Natural killer cell treated with Interleukin-12 subunit alpha and Interleukin-12 subunit beta and Interleukin-15 and Interleukin-18, amount 100 ng/mL, for 72 hours (primary cell): ENCODE measurements at regions not wholly inside any gene's neighbourhood (a gene's known extent, or its start where the extent isn't known, plus 50 kb on each side); places are given as distances from the start of the nearest gene placed in this dataset.
A peak's percentile ranks its signal among the peaks of the same experiment; 100 is the strongest.

ENCODE experiments used
- ATAC-seq, 2 donors: fragments of 150-1000 bp; cut with Tn5 transposase in 1 of 2; sonication (Bioruptor Pico), chemical (Tn5 transposase) in 1 of 2; 2 replicates each; pipeline ENCODE4 v1.10.0; 2021
- DNase-seq: peaks from one replicate; pipeline ENCODE4 v3.0.0; 2022; ENCODE audit warnings: low spot score
- H3K27ac Mint-ChIP-seq, 2 donors: 1 replicate in 1 of 2; 2 replicates in 1 of 2; pipeline ENCODE4 v1.8.0; 2022; ENCODE audit warnings: mixed read lengths in 2 of 2, mild to moderate bottlenecking in 1 of 2, moderate library complexity in 1 of 2
- H3K27me3 Mint-ChIP-seq, 2 donors: 1 replicate in 1 of 2; 2 replicates in 1 of 2; pipeline ENCODE4 v1.8.0; 2022; ENCODE audit warnings: mixed read lengths in 2 of 2
- H3K36me3 Mint-ChIP-seq: one replicate; pipeline ENCODE4 v1.8.0; 2022; ENCODE audit warnings: mixed read lengths
- H3K4me1 Mint-ChIP-seq, 2 donors: 1 replicate in 1 of 2; 2 replicates in 1 of 2; pipeline ENCODE4 v1.8.0; 2022; ENCODE audit warnings: low read depth in 2 of 2, mixed read lengths in 2 of 2, mild to moderate bottlenecking in 1 of 2
- H3K4me3 Mint-ChIP-seq: one replicate; pipeline ENCODE4 v1.8.0; 2022; ENCODE audit warnings: mixed read lengths
- H3K9me3 Mint-ChIP-seq: 2 replicates; pipeline ENCODE4 v1.8.0; 2022; ENCODE audit warnings: mixed read lengths

DNA sequence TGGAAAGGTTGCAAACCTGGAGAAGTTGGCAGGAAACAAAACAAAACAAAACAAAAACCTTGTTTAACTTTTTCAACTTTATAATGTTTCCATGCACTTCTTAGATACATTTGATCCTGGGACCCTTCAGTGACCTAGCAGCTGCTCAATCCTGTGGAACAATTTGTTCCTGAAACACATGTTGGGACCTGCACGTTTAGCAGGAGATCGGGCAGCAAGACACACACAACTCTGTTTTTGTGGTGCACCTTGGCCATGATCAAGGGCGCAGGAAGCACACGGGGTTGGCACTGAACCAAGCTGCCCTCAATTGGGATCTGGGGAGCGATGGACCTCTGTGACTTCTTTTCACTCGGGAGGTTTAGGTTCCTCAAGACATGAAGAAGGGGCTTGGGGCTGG is 268.7 kb downstream of the LOXHD1 start:
- H3K36me3 Mint-ChIP-seq: no peaks in the 10 kb centered on the region
- DNase-seq (no peak), ATAC-seq (no peak)
- H3K4me1 Mint-ChIP-seq: peaks cover 27 to 35% of the 10 kb centered on the region in 2 donors
- H3K27me3 Mint-ChIP-seq: no peaks in the 10 kb centered on the region
- no peak overlapping the region for H3K27ac Mint-ChIP-seq
- H3K4me3 Mint-ChIP-seq: no peak overlapping the region
- no peaks in the 10 kb centered on the region for H3K9me3 Mint-ChIP-seq

DNA sequence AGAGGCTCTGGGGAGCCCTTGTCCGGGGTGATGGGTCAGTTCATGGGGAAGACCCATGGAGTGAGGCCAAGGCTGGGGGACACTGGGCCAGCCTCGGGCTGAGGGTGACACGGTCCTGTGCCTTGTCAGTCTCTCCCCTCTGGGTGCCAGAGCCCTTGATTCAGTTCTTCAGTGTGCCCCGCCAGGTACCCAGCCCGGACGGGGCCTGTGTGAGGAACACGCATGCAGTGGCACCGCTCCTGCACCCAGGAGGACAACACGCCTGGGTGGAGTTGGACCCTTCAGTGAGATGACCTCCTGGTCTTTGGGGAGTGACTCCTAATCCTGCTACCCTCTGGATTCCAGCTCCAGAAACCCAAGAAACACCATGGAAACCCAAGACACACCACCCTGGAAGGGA is 264.4 kb downstream of the LOXHD1 start:
- no peaks in the 10 kb centered on the region for H3K27me3 Mint-ChIP-seq
- no peak overlapping the region for H3K4me3 Mint-ChIP-seq
- no peak overlapping the region for H3K27ac Mint-ChIP-seq
- DNase-seq (no peak), ATAC-seq (no peak)
- no peaks in the 10 kb centered on the region for H3K36me3 Mint-ChIP-seq
- H3K4me1 Mint-ChIP-seq: peaks cover 32 to 38% of the 10 kb centered on the region in 2 donors
- peaks cover 3% of the 10 kb centered on the region for H3K9me3 Mint-ChIP-seq

DNA sequence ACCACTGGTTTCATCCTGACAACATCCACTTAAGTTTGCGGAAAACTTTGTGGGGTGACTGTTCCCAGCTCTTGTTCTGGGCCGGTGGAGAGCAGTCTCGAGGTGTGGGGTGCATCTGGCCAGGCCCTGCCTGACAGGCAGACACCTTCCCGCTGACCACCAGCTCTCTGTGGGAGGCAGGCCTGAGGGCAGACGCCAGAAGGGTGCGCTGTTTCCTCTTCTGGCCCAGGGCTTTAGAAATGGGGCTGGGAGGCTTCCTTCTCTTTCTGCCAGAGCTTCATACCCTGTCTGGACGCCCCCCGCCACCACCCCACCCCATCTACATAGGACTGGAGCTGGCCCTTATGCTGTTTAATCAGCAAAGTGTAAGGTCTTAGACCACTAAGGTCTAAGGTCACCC is 263.8 kb downstream of the LOXHD1 start:
- no peak for ATAC-seq

DNA sequence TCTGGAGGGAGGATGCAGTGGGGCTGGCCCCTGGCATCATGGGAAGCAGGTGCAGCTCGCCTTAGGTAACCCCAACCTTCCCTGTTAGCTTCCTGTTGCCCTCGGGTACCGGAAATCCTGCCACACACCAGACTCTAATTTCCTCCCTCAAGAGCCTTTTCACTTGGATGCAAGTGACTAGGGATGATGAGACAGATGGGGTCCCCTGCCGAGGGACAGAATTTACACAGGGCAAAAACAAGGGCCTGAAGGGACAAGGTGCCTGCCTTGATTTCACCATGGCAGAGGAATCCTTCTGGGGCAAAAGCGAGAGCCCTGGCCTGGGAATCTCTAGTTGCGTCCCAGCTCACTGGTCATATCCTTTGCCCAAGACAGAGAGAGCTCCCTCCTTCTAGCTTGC is 263.1 kb downstream of the LOXHD1 start:
- Mint-ChIP-seq H3K9me3 (peaks cover 3% of the 10 kb centered on the region), H3K4me1 (peaks cover 36 to 38% of the 10 kb centered on the region in 2 donors), H3K36me3 (no peaks in the 10 kb centered on the region), H3K4me3 (no peak overlapping the region), H3K27ac (peak overlapping the region in 1 of 2 donors; percentile 28), H3K27me3 (no peaks in the 10 kb centered on the region)
- ATAC-seq: no peak
- DNase-seq: no peak

More for the DNA sequence above, 263.8 kb downstream of the LOXHD1 start:
- Mint-ChIP-seq H3K27ac (no peak overlapping the region), H3K36me3 (no peaks in the 10 kb centered on the region), H3K4me1 (peaks cover 38 to 41% of the 10 kb centered on the region in 2 donors), H3K4me3 (no peak overlapping the region), H3K27me3 (no peaks in the 10 kb centered on the region), H3K9me3 (peaks cover 3% of the 10 kb centered on the region)
- DNase-seq: no peak

DNA sequence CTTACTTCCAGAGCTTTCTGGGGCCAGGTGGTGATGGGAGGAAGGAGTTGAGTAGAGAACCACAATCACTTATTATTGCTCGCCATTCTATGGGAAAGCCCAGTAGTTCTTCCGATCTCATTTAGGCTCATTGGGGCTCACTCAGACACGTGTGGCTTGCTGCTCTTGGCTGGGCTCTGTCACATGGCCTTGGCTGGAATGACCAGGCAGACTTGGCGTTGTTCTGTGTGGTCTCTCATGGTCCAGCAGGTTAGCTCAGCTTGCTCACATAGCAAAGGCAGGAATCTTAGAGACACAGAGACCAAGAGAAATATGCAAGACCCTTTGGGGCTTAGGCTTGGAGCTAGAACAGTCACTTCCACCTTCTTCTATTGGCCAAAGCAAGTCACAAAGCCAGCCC is 261.2 kb downstream of the LOXHD1 start:
- no peak for ATAC-seq
- peaks cover 43 to 49% of the 10 kb centered on the region in 2 donors for H3K4me1 Mint-ChIP-seq
- H3K9me3 Mint-ChIP-seq: peaks cover 3% of the 10 kb centered on the region
- peak overlapping the region; percentile 51 to 81 for H3K27ac Mint-ChIP-seq
- H3K4me3 Mint-ChIP-seq: no peak overlapping the region
- DNase-seq: no peak
- H3K27me3 Mint-ChIP-seq: no peaks in the 10 kb centered on the region
- H3K36me3 Mint-ChIP-seq: no peaks in the 10 kb centered on the region

DNA sequence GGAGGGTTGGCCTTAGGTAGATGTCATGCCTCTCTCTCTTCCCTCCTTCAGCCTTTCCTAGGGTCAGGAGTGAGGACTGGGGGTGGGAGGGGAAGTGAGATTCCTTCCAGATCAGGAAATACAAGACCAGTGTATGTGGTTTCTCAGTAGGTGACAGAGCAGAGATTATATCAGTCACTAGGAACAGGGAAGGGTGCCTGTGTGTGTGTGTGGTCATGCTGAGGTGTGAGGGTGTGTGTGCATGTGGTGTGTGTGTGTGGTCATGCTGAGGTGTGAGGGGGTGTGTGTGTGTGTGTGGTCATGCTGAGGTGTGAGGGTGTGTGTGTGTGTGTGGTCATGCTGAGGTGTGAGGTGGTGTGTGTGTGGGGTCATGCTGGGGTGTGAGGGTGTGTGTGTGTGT is 259.8 kb downstream of the LOXHD1 start:
- peak overlapping the region; percentile 10 to 51 for H3K27ac Mint-ChIP-seq
- peaks cover 43 to 59% of the 10 kb centered on the region in 2 donors for H3K4me1 Mint-ChIP-seq
- DNase-seq (no peak), ATAC-seq (peak; percentile 53 to 55)
- peaks cover 3% of the 10 kb centered on the region for H3K9me3 Mint-ChIP-seq
- H3K27me3 Mint-ChIP-seq: no peaks in the 10 kb centered on the region
- peak overlapping the region; percentile 30 for H3K4me3 Mint-ChIP-seq
- no peaks in the 10 kb centered on the region for H3K36me3 Mint-ChIP-seq

DNA sequence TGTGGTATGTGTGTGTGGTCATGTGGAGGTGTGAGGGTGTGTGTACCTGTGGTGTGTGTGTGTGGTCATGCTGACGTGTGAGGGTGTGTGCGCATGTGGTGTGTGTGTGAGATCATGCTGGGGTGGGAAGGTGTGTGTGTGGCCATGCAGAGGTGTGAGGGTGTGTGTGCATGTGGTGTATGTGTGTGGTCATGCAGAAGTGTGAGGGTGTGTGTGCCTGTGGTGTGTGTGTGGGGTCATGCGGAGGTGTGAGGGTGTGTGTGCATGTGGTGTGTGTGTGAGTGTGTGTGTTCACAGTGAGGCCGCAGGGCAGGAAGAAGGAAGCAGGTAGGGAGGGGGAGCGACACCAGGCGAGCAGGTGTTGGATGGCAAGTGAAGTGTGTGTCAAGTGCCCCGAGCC is 259.0 kb downstream of the LOXHD1 start:
- H3K4me3 Mint-ChIP-seq: peak overlapping the region; percentile 30
- H3K36me3 Mint-ChIP-seq: no peaks in the 10 kb centered on the region
- peaks cover 38 to 61% of the 10 kb centered on the region in 2 donors for H3K4me1 Mint-ChIP-seq
- H3K27ac Mint-ChIP-seq: peak overlapping the region; percentile 10 to 51
- DNase-seq (no peak), ATAC-seq (peak; percentile 49 to 59)
- H3K27me3 Mint-ChIP-seq: no peaks in the 10 kb centered on the region
- H3K9me3 Mint-ChIP-seq: peaks cover 3% of the 10 kb centered on the region

DNA sequence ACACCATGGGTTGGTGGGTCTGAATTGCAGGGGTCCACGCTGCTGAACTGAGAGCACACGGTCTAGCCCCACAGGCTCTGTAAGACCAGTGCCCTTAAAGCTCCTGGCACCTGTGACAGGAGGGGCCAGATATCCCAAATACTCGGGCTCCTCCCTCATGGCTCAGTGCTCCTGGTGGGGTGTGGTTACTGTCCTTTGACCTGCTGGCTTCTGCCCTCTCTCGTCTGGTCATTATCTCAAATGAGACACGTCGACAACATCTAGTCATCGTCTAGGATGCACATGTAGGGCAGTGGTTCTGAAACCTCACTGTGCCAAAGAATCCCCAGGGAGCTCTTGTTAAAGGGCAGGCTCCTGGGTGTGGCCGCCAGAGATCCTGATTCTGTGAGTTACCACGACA is 258.4 kb downstream of the LOXHD1 start:
- DNase-seq: no peak
- Mint-ChIP-seq H3K9me3 (peaks cover 3% of the 10 kb centered on the region), H3K36me3 (no peaks in the 10 kb centered on the region), H3K4me3 (no peak overlapping the region), H3K4me1 (peaks cover 37 to 65% of the 10 kb centered on the region in 2 donors), H3K27me3 (no peaks in the 10 kb centered on the region), H3K27ac (peak overlapping the region; percentile 51 to 69)
- peak in 1 of 2 donors; percentile 30 for ATAC-seq

DNA sequence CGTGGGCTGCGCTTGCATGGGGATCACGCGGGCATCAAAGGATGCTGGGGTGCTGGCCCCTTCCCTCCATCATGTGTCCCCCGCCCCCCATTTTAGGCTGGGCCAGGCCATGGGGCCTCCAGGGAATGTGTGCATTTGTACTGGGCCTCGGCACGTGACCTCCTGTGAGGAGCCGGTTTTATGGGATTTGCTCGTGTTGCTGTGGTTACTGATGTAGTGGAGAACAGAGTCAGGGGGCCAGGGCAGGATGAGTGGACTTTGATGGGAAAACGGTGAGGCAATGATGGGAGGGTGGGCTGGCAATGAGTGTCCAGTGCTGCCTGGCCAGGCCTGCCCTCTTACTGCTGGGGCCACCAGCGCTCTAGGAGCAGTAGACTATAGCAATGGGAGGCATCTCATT is 257.7 kb downstream of the LOXHD1 start:
- Mint-ChIP-seq H3K27me3 (no peaks in the 10 kb centered on the region), H3K27ac (peak overlapping the region in 1 of 2 donors; percentile 69), H3K9me3 (peaks cover 3% of the 10 kb centered on the region), H3K36me3 (no peaks in the 10 kb centered on the region), H3K4me3 (no peak overlapping the region), H3K4me1 (peaks cover 37 to 69% of the 10 kb centered on the region in 2 donors)
- no peak for ATAC-seq
- no peak for DNase-seq

DNA sequence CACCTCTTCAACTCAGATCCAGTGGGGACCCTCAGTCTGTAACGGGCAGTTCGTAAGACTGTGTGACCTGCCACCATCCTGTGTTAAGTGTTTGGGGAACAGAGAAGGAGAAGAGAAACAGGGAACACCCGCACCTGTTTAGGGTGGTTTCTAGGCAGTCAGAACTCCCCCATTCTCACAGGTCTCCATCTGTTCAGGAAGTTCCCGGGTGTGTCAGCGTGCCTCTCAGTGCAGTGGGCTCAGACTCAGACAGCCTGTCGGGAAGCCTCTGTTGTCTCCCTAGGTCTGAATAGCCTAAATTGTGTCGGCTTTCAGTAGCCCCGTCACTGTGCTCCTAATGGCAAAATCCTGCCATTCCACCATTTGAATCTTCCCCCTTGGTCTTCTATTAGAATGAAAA is 256.6 kb downstream of the LOXHD1 start:
- H3K4me1 Mint-ChIP-seq: peaks cover 33 to 72% of the 10 kb centered on the region in 2 donors
- H3K27me3 Mint-ChIP-seq: no peaks in the 10 kb centered on the region
- peaks cover 3% of the 10 kb centered on the region for H3K9me3 Mint-ChIP-seq
- no peaks in the 10 kb centered on the region for H3K36me3 Mint-ChIP-seq
- H3K4me3 Mint-ChIP-seq: no peak overlapping the region
- peak overlapping the region in 1 of 2 donors; percentile 69 for H3K27ac Mint-ChIP-seq
- ATAC-seq: no peak
- DNase-seq: no peak

DNA sequence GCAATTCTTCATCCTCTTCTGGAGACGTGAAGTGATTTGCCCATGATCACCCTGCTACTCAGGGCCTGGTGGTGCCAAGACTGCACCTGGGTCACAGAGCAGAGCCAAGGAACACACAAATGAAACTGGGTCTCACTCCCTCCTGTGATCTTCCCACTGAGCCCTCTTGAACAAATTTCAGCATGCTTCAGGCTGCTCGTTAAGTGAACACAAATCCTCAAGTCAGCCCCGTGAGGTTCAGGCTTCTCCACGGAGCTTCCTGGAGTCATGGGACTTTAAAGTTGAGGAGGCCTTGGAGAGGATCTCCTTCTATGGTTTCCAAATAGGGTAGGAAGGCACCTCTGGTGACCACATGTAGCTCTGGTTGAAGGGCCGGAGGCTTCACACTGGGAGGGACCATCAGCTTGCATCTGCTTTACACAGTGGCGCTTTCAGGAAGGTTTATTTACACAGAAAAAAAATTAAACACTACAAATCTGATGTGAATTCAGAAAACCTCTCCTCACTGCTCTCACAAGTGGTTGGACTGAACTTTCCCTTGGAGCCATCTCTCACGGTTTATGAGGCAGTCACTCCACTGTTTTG is 255.4 kb downstream of the LOXHD1 start:
- ATAC-seq: no peak
- peaks cover 24 to 73% of the 10 kb centered on the region in 2 donors for H3K4me1 Mint-ChIP-seq

DNA sequence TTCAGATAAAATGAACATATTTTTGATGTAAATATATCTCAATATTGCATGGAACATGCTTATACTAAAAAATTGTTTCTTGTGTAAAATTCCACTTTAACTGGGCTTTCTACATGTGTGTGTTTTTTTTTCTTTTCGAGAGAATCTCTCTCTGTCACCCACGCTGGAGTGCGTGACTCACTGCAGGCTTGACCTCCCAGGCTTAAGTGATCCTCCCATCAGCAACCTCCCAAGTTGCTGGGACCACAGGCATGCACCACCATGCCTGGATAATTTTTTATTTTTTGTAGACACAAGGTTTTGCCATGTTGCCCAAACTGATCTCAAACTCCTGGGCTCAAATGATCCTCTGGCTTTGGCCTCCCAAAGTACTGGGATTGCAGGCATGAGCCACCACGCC is 254.6 kb downstream of the LOXHD1 start:
- H3K27me3 Mint-ChIP-seq: no peaks in the 10 kb centered on the region
- no peak for DNase-seq
- ATAC-seq: no peak
- no peaks in the 10 kb centered on the region for H3K9me3 Mint-ChIP-seq
- no peaks in the 10 kb centered on the region for H3K36me3 Mint-ChIP-seq
- peaks cover 23 to 72% of the 10 kb centered on the region in 2 donors for H3K4me1 Mint-ChIP-seq
- no peak overlapping the region for H3K4me3 Mint-ChIP-seq
- H3K27ac Mint-ChIP-seq: peak overlapping the region in 1 of 2 donors; percentile 42

More for the DNA sequence above, 255.4 kb downstream of the LOXHD1 start:
- Mint-ChIP-seq H3K27me3 (no peaks in the 10 kb centered on the region), H3K4me3 (no peak overlapping the region), H3K36me3 (no peaks in the 10 kb centered on the region), H3K9me3 (peaks cover 3% of the 10 kb centered on the region), H3K27ac (peak overlapping the region in 1 of 2 donors; percentile 54)
- no peak for DNase-seq

DNA sequence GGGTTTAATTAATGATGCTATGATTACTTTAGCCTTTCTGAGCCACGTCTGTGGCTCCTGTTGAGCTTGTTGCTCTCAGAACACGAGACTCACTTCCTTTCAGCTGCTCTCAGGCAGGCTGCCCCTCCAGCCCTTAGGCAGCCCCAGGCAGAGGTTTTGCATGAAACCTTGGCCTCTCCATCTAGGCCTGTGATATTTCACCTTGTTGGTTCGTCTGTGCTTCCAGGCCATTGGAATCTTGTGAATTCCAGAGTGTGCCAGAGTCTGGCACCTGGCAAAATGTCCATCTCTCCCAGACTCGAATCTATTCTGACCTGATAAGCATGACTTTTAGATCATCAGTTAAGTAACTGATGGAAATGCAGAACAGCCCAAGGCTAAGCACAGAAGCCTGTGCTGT is 254.1 kb downstream of the LOXHD1 start:
- ATAC-seq: no peak
- Mint-ChIP-seq H3K27me3 (no peaks in the 10 kb centered on the region), H3K4me3 (no peak overlapping the region), H3K27ac (peak overlapping the region in 1 of 2 donors; percentile 42), H3K9me3 (no peaks in the 10 kb centered on the region), H3K36me3 (no peaks in the 10 kb centered on the region), H3K4me1 (peaks cover 23 to 72% of the 10 kb centered on the region in 2 donors)
- DNase-seq: no peak

DNA sequence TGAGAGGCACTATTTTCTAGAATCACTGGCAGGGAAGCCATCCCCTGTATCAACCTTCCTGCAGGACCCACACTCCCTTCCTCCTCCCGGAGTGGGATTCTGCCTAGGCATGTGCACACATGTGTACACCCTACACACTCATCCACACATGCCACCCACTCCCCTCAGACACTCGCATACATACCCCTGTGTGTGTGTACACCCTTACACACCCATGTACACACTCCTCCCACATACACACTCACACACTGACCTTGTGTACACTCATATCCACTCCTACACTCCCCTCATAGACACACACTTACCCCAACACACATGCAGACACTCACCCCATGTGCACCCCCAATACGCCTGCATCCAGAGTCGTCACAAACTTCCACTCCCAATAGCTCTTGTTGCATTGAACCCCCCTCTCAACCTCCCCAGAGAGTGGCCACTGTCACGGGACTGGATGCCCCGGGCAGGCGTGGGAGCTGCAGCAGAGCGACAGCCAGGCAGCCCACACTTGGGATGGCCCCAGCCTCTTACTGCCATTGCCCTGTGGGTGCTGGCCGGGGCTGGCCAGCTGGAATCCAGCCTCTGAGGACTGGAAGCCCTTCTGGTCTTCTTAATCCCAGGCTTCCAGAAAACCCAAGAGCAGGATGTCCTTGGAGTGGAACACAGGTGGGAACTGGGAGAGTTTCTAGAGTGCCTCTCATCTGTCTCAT is 251.0 kb downstream of the LOXHD1 start:
- no peak overlapping the region for H3K27ac Mint-ChIP-seq
- ATAC-seq: no peak

More for the DNA sequence above, 251.0 kb downstream of the LOXHD1 start:
- Mint-ChIP-seq H3K4me3 (no peak overlapping the region), H3K36me3 (no peaks in the 10 kb centered on the region), H3K27me3 (no peaks in the 10 kb centered on the region), H3K9me3 (no peaks in the 10 kb centered on the region), H3K4me1 (peaks cover 34 to 78% of the 10 kb centered on the region in 2 donors)
- no peak for DNase-seq
